ENCODE measurements at regions not wholly inside any gene's neighbourhood (a gene's known extent, or its start where the extent isn't known, plus 50 kb on each side); places are given as distances from the start of the nearest gene placed in this dataset.

DNA sequence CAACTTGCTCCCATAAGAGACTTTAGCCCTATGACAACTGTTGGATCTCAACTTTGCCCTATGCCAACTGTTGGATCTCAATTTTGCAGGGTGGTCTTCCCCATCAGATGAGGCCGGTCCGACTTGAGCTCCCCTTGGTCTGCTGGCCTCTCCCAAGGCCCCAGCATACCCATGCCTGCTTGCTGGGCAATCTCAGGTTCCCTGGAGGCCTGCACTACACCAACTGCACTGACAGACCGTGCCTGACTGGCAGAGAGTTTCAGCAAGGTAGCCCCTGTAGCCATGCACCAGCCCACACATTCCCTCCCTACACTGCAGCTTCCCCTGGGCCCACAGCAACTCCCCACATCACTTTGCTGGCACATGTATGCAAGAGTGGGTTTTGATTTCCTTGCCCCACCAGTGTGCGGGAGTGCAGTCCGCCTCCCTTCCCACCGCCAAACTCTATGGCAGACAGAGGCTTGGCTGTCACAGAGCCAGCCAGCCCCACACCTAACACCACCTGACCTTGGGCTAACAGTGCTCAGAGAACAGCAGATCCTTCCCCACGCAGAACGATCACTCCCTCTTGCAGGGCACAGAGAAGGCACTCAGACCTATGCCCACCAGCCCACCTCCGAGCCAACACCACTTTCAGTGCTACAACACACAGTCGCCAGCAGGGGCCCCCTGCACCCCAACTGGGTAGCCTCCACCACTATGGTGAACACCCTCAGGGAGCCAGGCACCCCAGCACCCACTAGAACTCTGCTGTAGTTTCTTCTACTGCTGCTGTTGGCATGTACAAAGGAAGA is 279.9 kb upstream of the COX7C start:
- Histone ChIP-seq H3K9me3 (no peaks in the 10 kb centered on the region), H3K27me3 (no peaks in the 10 kb centered on the region), H3K4me1 (no peaks in the 10 kb centered on the region), H3K27ac (no peak overlapping the region), H3K36me3 (no peaks in the 10 kb centered on the region), H3K4me3 (no peak overlapping the region)
- TF ChIP-seq EP300 (IDR thresholded peaks at IDR 0.05) (no peak), POLR2AphosphoS5 (IDR thresholded peaks at IDR 0.05) (no peak), POLR2A (IDR thresholded peaks at IDR 0.05) (no peak)
- TF ChIP-seq, protein P1, sequence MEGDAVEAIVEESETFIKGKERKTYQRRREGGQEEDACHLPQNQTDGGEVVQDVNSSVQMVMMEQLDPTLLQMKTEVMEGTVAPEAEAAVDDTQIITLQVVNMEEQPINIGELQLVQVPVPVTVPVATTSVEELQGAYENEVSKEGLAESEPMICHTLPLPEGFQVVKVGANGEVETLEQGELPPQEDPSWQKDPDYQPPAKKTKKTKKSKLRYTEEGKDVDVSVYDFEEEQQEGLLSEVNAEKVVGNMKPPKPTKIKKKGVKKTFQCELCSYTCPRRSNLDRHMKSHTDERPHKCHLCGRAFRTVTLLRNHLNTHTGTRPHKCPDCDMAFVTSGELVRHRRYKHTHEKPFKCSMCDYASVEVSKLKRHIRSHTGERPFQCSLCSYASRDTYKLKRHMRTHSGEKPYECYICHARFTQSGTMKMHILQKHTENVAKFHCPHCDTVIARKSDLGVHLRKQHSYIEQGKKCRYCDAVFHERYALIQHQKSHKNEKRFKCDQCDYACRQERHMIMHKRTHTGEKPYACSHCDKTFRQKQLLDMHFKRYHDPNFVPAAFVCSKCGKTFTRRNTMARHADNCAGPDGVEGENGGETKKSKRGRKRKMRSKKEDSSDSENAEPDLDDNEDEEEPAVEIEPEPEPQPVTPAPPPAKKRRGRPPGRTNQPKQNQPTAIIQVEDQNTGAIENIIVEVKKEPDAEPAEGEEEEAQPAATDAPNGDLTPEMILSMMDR (IDR thresholded peaks at IDR 0.05), result no peak
- DNase-seq (peak in 1 of 2 donors; percentile 1), ATAC-seq (ENCODE audit: low FRiP score in 2 of 2) (peak in 1 of 2 donors; percentile 57)
- WGBS, 2 donors, result 85 to 98% methylated on average over 7 to 10 of the region's 10 CpGs

DNA sequence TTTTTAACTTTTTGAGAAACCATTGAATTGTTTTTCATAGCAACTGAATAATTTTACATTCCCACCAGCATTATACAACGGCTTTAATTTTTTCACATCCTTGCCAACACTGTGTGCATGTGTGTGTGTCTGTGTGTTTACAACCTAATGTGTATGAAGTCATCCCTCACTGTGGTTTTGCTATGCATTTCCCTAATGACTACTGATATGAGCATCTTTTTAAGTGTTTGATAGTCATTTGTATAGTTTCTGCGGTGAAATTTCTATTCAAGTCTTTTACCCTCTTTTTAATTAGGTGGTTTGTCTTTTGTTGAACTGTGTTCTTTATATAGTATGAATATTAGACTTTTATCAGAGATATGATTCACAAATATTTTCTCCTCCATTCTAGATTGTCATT is 263.1 kb upstream of the COX7C start:
- Histone ChIP-seq H3K4me1 (no peaks in the 10 kb centered on the region), H3K36me3 (no peaks in the 10 kb centered on the region), H3K4me3 (no peak overlapping the region), H3K27ac (no peak overlapping the region), H3K9me3 (no peaks in the 10 kb centered on the region), H3K27me3 (no peaks in the 10 kb centered on the region)
- 79 to 81% methylated on average over 2 of the region's 2 CpGs for WGBS, 2 donors
- no peak for DNase-seq
- TF ChIP-seq EP300 (IDR thresholded peaks at IDR 0.05), result no peak
- TF ChIP-seq, protein P1 (IDR thresholded peaks at IDR 0.05), result no peak
- TF ChIP-seq POLR2AphosphoS5 (IDR thresholded peaks at IDR 0.05), result no peak
- no peak for TF ChIP-seq POLR2A (IDR thresholded peaks at IDR 0.05)
- no peak for ATAC-seq (ENCODE audit: low FRiP score in 2 of 2)

DNA sequence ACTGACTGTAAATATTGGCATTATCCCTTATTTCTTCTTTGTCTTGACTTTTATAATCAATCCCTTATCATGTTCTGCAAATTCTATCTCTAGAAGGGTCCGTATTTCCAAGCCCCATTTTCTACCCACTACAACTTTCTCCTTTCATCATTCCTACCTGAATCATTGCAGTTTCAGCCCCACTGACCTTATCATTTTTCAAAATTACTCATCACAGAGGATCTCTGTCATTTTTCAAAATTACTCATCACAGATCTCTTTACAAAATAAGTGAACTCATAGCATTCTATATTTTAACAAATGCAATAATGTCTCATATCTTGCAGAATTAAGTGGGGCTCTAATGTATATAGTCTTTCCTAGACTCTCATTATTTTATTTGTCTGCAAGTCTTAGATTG is 256.9 kb upstream of the COX7C start:
- Histone ChIP-seq H3K4me1 (no peaks in the 10 kb centered on the region), H3K36me3 (no peaks in the 10 kb centered on the region), H3K4me3 (no peak overlapping the region), H3K27me3 (no peaks in the 10 kb centered on the region), H3K27ac (no peak overlapping the region), H3K9me3 (no peaks in the 10 kb centered on the region)
- 66 to 82% methylated on average over 1 of the region's 1 CpG for WGBS, 2 donors
- DNase-seq (no peak), ATAC-seq (ENCODE audit: low FRiP score in 2 of 2) (no peak)
- TF ChIP-seq POLR2AphosphoS5 (IDR thresholded peaks at IDR 0.05) (no peak), POLR2A (IDR thresholded peaks at IDR 0.05) (no peak), EP300 (IDR thresholded peaks at IDR 0.05) (no peak)
- TF ChIP-seq, protein P1 (IDR thresholded peaks at IDR 0.05), result no peak

DNA sequence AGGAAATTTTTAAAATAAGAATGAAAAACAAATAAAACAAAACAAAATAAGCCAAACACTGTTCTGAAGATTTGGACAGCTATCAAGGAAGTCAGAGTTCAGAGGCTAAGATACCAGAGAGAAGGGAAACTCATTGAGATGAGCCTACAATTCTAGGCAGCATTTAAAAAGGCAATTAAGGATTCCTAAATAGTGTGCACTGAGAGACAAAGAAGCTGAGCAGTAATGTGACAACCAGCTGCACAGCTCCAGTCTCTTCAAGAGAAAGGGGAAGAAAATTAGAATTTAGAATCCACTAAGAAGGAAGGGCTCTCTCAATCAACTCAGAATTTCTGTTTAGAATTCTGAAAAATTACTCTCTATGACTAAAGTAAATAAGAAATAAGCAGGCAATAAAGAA is 246.7 kb upstream of the COX7C start:
- no peak overlapping the region for H3K27ac ChIP-seq
- DNase-seq (no peak), ATAC-seq (ENCODE audit: low FRiP score in 2 of 2) (no peak)
- no peaks in the 10 kb centered on the region for H3K4me1 ChIP-seq
- no peak overlapping the region for H3K4me3 ChIP-seq
- H3K36me3 ChIP-seq, result no peaks in the 10 kb centered on the region
- no peaks in the 10 kb centered on the region for H3K9me3 ChIP-seq
- TF ChIP-seq, protein P1 (IDR thresholded peaks at IDR 0.05), result no peak
- no peak for TF ChIP-seq POLR2A (IDR thresholded peaks at IDR 0.05)
- TF ChIP-seq EP300 (IDR thresholded peaks at IDR 0.05), result no peak
- TF ChIP-seq POLR2AphosphoS5 (IDR thresholded peaks at IDR 0.05), result no peak
- no peaks in the 10 kb centered on the region for H3K27me3 ChIP-seq

DNA sequence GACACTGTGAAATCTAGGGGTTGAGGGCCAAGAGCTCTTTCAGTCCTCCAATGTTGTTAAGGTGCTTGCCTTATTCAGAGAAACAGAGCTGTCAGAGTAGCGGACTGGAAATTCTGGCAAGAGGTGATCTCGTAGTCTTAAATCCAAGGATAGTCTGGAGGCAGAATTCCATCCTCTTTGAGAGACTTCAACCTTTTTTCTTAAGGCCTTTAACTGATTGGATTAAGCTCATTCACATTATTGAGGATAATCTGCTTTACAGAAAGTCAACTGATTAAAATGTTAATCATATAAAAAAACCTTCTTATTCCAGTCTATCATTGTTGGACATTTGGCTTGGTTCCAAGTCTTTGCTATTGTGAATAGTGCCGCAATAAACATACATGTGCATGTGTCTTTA is 243.1 kb upstream of the COX7C start:
- WGBS, 2 donors, result 75 to 84% methylated on average over 3 of the region's 3 CpGs
- no peak overlapping the region for H3K4me3 ChIP-seq
- H3K4me1 ChIP-seq, result no peaks in the 10 kb centered on the region
- no peak for ATAC-seq (ENCODE audit: low FRiP score in 2 of 2)
- TF ChIP-seq POLR2A (IDR thresholded peaks at IDR 0.05), result no peak
- TF ChIP-seq, protein P1 (IDR thresholded peaks at IDR 0.05), result no peak
- no peak for TF ChIP-seq POLR2AphosphoS5 (IDR thresholded peaks at IDR 0.05)
- no peak for TF ChIP-seq EP300 (IDR thresholded peaks at IDR 0.05)
- DNase-seq, result no peak
- no peaks in the 10 kb centered on the region for H3K36me3 ChIP-seq
- H3K27ac ChIP-seq, result no peak overlapping the region
- no peaks in the 10 kb centered on the region for H3K9me3 ChIP-seq
- H3K27me3 ChIP-seq, result no peaks in the 10 kb centered on the region

Measured in upper lobe of left lung (tissue), 6 donors.